NCI-H2107 treated with DMSO at 0.1 percent for 48 hours (cell line): ENCODE measurements at regions not wholly inside any gene's neighbourhood (a gene's known extent, or its start where the extent isn't known, plus 50 kb on each side); places are given as distances from the start of the nearest gene placed in this dataset.
"Not testable (repeated sequence)": the region's sequence is repeated elsewhere in the genome, so short reads cannot be mapped to it uniquely, and the experiment has no call there.

Experiments used
- DNase-seq: peaks from one replicate; lab custom pipeline; 2025; ENCODE audit not compliant: unreplicated experiment; lab: John Stamatoyannopoulos, UW

DNA sequence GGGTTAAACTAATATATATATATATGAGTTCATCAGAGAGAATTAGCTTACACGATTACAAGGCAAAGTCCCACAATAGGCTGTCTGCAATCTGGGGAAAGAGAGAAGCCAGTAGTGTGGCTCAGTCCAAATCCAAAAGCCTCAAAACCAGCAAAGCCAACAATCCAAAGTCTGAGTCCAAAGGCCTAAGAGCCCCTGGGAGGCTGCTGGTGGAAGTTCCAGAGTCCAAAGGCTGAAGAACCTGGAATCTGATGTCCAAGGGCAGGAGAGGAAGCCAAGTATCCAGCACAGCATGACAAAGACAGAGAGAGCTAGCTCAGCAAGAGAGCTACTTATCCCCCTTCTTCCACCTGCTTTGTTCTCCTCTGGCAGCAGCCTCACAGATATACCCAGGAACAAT is 274.7 kb upstream of the ID4 start:
- DNase-seq, result no peak

DNA sequence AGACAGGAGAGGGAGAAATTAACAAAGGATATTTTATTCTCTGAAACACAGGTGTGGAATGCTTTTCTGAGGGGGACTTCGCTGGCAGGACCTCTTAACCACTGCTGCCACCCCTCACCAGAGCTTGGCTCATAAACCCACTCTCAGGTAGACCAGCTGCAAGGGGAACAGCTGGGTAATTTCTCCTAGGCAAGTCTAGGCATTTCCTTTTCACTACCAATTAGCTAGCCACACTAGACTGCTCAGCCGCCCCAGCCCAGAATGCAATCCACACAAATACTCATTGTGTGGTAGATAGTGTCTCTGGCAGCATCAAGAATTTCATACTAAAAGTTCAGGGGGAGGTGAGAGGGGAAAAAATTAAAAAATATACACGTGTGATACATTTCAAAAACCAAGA is 267.6 kb upstream of the ID4 start:
- no peak for DNase-seq

DNA sequence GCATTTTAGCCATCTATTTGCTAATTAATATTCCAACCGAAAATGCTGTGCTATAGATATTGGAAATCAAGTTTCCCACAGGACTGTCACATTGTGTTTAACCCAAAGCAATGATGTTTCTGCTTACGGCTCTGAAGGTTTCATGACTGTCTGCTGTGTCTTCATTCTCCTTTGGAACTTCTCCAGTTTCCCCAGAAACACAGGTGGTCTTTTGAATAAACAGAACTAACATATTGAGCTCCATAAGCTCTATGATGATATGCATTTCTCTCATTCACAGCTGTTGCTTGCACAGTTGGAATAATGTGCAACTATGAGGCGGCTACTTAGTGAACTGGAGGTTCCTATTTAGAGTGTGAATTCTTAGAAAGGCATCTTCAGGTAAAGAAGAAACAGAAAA is 266.0 kb upstream of the ID4 start:
- DNase-seq, result no peak

DNA sequence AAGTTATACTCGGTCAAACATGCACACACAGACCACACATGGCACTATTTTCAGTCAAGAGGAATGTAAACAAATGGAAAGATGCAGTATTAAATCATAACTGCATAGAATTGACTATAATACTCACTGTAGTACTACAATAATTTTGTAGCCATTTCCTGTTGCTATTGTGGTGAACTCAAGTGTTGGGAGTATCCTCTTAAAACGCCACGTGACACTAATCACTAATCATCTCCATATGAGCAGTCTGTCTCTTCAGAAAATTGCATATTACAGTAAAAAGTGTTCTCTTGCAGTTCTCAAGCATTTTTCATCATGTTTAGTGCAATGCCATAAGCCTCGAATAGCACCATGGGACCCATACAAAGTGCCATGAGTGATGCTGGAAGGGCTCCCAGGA is 258.7 kb upstream of the ID4 start:
- DNase-seq, result no peak

DNA sequence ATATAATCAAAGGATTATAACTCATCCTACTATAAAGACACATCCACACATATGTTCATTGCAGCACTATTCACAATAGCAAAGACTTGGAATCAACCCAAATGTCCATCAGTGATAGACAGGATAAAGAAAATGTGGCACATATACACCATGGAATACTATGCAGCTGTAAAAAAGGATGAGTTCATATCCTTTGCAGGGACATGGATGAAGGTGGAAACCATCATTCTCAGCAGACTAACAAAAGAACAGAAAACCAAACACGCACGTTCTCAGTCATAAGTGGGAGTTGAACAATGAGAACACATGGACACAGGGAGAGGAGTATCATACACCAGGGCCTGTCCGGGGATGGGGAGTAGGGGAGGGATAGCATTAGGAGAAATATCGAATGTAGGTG is 253.0 kb upstream of the ID4 start:
- DNase-seq, result not testable (repeated sequence)

DNA sequence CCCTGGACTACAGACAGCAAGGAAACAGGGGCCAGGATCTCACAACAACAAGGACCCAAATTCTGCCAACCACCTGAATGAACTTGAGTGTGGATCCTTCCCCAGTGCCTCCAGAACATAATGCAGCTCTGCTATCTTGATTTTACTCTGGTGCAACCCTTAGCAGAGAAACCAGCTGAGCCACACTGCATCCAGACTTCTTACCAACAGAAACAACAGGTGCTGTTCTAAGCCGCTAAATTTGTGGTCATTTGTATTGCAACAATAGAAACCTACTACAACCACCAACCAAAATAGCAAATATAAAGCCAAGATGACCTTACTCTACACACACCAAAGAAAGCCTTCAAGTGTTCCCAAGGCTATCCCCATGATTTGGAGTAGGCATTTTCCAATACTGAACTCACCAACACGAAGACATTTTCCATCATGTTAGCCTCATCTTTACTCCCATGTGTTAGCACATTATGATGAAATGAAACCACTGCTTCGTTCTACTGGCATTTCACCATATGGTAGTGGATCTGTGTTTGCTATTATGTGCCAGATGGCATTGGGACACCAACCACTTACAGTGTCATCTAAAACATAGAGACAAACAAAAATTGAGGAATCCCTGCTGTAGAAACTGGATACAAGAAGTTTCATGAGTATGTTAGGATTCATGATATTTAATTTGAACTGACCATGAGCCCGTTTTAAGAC is 249.8 kb upstream of the ID4 start:
- peak; percentile 29 for DNase-seq

DNA sequence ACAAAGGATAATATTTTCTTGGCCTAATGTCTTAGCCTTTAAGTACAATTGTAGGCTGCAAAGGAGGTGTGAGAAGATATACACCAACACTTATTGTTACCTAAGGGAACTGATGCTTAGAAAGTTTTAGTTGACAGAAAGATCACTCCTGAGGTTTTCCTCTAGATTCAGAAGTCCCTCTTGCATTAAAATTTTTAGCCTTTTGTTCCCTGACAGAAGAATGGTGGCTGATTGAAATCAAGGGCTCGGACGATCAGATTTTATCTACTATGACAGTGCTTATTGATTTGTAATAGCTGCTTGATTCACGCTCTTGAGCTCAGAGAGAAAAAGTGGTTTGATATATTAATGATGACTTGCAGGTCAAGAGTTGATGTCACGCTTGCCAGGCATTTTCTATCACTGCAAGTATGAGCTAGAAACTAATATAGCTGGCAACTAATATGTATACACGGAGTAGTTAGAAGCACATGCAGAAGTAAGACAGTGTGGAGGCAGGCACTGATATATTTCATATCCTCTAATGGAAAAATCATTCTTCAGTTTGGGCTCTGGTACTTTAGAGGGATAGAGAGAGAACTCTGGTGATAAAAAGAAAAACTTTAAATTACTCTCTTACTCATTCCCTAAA is 246.6 kb upstream of the ID4 start:
- DNase-seq, result no peak

DNA sequence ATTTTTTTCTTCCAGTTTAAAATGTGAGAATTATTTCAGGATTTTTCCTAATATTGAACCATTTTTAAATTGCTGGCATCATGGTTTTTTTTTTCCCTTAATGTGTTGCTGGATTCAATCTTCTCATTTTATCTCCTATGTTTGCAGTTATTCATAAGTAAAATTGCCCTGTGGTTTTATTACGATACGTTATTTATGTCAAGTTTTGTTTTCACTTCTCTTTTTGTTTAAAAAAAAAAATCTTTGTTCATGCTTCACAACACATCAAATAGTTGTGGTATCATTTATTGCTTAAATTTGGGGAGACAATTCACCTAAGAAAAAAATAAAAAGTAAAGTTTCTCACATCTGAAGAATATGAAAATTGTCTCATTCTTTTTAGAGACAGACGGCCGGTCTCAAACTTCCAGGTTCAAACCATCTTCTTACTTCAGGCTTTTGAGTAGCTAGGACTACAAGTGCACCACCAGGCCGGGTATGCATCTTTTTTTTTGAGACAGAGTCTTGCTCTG is 239.3 kb upstream of the ID4 start:
- no peak for DNase-seq

DNA sequence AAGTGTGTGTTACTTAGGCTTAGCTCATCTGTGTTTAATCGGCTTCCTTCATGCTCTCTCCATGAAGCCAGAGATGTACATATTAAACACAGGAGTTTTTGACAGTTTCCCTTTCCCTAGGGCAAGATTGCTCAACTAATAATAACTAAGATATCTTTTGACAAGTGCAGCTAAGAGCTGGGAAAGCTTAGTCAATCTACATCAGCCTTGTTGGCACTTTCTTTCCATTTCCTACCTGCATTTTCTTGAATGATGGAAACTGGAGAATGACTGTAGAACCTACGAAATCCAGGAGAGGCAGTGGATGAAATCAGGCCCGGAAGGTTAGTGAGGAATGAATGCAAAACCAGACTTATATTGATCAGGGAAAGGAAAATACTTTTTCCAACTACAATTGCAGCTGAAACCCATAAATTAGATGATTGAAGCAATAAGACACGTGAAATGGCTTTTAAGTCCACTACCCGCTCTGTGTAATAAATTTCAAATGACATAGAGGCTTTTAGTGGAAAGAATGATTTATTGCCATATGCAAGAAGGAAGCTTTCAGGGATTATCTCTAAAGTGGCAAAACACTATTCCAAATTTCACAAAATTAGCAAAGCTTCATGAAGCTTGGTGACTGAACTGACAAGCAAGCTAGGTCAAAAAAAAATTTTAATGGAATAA is 237.2 kb upstream of the ID4 start:
- no peak for DNase-seq

DNA sequence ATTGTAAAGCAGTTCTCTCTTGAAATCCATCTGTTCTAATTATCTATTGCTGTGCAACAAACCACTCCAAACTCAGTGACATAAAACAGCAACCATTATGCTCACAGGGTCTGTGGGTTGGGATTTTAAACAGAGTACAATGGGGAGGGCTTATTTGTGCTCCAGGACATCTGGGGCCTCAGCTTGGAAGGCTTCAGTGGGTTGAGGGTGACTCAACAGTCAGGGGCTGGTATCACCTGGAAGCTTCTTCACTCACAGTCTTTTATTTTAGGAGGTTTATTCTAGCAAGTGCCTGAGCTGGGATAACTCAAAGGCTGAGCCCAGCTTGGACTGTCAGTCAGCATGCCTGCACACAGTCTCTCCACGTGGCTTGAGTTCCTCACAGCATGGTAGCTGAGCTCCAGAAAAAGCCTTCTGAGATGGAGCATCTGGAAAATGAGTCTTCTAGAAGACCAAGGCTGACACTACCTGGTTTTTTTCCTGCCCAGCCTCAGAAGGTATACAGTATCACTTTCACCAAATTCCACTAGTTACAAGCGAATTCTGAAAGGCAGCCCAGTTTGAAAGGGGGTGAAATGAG is 234.6 kb upstream of the ID4 start:
- peak; percentile 16 for DNase-seq

DNA sequence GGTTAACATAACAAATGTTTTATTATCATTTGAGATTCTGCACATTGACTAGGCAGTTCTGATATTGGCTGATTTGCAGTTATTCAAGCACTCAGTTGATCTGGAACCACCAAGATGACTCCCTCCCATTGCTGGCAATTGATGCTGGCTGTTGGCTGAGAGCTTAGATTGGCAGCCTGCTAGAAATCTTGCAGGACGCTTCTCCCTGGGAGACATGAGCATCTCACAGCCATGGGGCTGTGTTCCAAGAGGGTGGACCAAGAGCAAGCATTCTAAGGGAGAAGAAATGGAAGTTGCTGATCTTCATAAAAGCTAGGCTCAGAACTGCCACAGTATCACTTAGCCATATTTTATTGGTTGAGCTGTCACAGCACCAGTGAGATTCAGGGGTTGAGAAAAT is 233.4 kb upstream of the ID4 start:
- DNase-seq, result no peak

DNA sequence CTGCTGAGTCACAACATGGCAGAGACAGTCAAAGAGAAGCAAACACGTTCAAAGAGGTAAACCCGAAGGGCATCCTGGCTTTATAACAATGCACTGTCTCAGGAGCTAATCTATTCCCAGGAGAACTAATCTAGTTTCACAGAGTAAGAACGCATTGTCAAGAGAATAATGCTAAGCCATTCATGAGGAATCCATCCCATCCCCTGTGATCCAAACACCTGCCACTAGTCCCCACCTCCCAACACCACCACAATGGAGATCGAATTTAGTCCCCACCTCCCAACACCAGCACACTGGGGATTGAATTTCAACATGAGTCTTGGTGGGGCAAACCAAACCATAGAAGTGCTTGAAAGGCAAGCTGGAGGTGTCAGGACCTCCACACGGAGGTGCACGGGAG is 231.5 kb upstream of the ID4 start:
- peak; percentile 54 for DNase-seq

DNA sequence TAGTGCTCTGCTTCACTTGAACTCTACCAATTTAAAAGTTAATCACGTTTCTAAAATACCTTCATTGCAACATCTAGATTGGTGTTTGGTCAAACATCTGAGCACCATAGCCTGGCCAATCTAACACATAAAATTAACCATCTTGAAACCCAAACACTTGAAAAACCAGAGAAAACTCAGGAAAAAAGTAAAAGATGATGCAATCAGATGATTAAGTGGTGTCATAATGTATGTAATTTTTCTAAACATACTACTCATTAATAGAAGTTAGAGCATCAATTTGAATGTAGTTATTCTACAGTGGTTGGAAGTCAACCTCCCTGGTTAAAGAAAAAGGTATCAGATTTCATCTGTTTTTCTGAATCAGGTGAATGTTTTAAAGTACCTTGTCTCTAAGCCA is 228.6 kb upstream of the ID4 start:
- DNase-seq, result no peak

DNA sequence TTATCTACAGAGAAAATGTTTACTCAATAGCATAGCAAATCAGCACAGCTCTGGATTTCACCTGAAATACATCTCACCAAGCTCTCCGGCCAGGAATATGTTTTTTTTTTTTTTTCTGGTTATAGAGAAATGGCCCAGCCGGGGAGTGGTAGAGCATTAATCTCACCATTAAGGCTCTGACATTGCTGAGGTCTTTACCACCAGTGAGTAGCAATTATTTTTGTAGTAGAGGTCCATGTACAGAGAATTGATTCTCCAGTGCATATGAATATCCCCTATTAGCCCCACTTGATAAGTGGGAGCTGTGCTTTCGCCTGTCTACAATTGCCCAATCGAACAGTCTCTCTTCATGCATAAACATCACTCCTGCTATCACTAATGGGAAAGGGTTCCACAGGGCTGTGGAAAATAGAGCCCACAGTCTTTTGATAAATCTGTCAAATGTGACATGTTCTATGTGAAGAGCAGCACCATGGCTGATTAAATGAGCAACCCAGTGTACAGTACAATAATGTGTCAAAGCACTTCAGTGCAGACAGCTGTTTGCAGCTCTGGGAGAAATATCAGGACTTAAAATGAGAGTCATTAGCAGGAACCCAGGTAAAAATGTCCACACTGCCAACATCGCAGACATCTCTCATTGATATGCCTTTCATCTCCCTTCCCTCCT is 227.1 kb upstream of the ID4 start:
- DNase-seq, result no peak

DNA sequence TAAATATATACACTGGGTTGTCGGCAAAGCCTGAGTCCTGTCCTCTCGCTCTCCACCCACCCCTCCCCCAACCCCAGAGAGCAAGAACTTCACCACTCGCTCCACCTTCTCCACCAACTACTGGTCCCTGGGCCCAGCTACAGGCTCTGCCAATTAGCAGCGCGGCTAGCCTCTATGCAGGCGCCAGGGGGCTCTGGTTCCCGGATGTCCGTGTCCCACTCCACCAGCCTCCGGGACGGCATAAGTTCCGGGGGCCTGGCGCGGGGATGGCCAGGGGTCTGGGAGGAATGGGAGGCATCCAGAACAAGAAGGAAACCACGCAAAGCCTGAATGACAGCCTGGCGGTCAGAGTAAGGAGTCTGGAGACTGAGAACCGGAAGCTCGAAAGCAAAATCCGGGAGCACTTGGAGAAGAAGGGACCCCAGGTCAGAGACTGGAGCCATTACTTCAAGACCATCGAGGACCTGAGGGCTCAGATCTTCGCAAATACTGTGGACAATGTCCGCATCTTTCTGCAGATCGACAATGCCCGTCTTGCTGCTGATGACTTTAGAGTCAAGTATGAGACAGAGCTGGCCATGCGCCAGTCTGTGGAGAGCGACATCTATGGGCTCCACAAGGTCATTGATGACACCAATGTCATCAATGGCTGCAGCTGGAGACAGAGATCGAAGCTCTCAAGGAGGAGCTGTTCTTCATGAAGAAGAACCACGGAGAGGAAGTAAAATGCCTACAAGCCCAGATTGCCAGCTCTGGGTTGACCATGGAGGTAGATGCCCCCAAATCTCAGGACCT is 224.3 kb upstream of the ID4 start:
- not testable (repeated sequence) for DNase-seq

DNA sequence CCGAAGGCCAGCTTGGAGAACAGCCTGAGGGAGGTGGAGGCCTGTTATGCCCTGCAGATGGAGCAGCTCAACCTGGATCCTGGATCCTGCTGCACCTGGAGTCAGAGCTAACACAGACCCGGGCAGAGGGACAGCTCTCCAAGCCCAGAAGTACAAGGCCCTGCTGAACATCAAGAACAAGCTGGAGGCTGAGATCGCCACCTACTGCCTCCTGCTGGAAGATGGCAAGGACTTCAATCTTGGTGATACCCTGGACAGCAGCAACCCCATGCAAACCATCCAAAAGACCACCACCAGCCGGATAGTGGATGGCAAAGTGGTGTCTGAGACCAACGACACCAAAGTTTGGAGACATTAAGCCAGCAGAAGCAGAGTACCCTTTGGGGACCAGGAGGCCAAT is 223.5 kb upstream of the ID4 start:
- DNase-seq, result no peak

DNA sequence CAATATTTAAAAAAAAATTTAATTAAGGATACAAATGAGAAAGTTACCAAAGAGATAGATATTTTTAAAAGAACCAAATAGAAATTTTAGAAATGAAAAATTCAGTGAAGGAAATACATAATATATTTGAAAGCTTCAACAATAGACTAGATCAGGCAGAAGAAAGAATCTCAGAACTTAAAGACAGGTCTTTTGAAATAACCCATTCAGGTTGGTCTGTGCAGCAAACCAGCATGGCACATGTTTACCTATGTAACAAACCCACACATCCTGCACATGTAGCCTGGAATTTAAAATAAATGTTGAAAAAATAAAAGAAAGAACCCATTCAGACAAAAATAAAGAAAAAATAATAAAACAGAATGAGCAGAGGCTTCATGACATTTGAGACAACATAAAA is 221.1 kb upstream of the ID4 start:
- DNase-seq, result no peak

DNA sequence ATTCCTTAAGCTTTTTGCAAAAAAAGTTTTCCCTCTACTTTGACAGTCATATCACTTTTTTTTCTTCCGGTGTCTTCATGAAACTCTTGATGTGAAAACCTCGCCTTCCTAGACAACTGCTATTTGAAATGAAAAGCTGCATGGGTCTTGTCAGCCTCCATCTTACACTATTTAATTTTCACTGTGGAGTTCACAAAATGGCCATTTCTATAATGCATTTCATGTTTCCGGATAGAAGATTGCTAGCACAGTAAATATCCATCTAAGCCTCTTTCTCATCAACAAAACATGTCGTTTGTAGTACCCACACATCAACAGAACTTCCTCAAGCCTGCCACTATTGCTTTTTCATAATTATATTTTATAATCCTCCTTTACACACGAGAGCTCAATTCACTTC is 204.9 kb upstream of the ID4 start:
- DNase-seq, result peak; percentile 85

DNA sequence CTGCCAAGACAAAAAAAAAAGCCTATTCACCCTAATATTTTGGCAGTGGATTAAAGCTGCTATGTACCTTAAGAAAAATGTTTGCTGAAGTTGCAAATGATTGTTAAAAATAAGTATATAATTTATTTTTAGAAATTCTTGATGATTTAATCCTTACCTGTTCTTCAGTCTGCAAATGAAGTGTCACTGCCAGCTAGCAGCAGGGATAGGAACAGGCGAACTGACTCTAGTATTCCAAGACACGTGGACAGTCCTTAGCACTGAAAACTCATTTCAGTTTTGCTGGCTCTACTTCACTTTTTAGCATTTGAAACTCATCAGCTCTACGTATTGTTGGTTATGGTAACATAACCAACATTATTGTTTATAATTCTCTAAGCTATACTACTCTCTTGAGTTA is 204.4 kb upstream of the ID4 start:
- peak; percentile 31 for DNase-seq

DNA sequence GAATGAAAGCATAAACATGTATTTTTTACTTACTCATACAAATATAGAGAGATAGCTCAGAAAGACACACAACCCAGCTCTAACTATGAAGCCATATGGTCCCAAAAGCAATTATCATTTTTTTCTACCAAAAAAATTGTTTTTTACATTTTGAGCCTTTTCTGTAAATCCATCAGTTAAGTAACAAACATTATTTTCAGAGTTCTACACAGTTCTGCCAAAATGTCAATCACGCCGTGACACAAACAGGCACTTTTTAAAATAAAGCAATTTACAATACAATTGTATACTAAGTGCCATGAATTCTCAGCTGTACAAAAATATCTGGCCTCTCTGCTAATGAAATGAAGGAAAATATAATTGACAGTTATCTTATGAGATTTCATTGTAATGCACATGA is 201.4 kb upstream of the ID4 start:
- no peak for DNase-seq

DNA sequence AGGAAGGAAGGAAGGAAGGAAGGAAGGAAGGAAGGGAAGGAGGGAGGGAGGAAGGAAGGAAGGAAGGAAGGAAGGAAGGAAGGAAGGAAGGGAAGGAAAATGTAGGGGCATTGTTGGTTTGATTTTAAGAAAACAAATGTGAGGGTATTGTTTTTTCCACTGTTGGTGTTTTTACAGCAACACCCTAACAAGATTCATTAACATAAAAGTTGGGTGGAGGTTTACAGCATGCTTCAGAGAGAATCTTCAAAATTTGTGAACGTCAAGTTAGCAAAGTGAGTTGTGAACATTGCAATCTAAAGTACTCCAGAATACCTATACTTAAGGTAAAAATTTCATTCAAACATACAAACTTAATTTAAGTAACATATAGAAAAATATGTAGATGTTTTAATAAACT is 200.2 kb upstream of the ID4 start:
- no peak for DNase-seq
